A549 (cell line): ENCODE measurements at regions not wholly inside any gene's neighbourhood (a gene's known extent, or its start where the extent isn't known, plus 50 kb on each side); places are given as distances from the start of the nearest gene placed in this dataset.

Experiments
- ATAC-seq, 2 experiments: fragments of 200-7000 bp in 1 of 2; fragments of >200 bp in 1 of 2; cut with Nextera tagmentation in 1 of 2; cut with Tn5 transposase in 1 of 2; 3 replicates each; pipeline versions ENCODE4 v1.8.0 to v1.9.1; 2018 to 2020; ENCODE audit warnings: mild to moderate bottlenecking in 1 of 2, moderate library complexity in 1 of 2
- CTCF ChIA-PET: fragments of 300-600 bp; sonication (Branson Sonifier 250); formaldehyde crosslinking; extraction: SDS; loops from one replicate; lab custom pipeline; 2021; ENCODE audit warnings: antibody characterized with exemption, inconsistent platforms; lab: Yijun Ruan, JAX
- POLR2A ChIA-PET: fragments of 350-600 bp; formaldehyde crosslinking; extraction: SDS; loops from one replicate; lab custom pipeline; 2021; ENCODE audit warnings: antibody characterized with exemption, inconsistent platforms; lab: Yijun Ruan, JAX
- DNase-seq, 2 experiments: peaks; one replicate each; pipeline versions ENCODE4 v3.0.0 to v3.0.0-alpha.2; 2011 to 2016; ENCODE audit warnings: low read depth in 1 of 2, low spot score in 1 of 2
- FAIRE-seq: peaks from 2 replicates; lab custom pipeline; 2011; peaks lifted over from hg19 to GRCh38; lab: Jason Lieb, UNC
- H3K27ac ChIP-seq, 2 experiments: fragments of >200 bp; sonication (Bioruptor Twin); formaldehyde crosslinking; 3 replicates each; pipeline ENCODE4 v1.5.1; 2016 to 2017
- H3K4me1 ChIP-seq: fragments of >200 bp; sonication (Bioruptor Twin); formaldehyde crosslinking; 3 replicates; pipeline ENCODE4 v1.6.1; 2016
- H3K4me2 ChIP-seq: fragments of >200 bp; sonication (Bioruptor Twin); formaldehyde crosslinking; 3 replicates; pipeline ENCODE4 v1.6.1; 2016
- H3K4me3 ChIP-seq: fragments of >200 bp; sonication (Bioruptor Twin); formaldehyde crosslinking; 3 replicates; pipeline ENCODE4 v1.5.1; 2016
- H3K9me3 ChIP-seq: fragments of >200 bp; sonication (Bioruptor Twin); formaldehyde crosslinking; 3 replicates; pipeline ENCODE4 v1.6.1; 2016
- CHD4 ChIP-seq: fragments of 200-600 bp; sonication (generic); IDR thresholded peaks from 2 replicates; pipeline ENCODE4 v1.6.1; 2016; ENCODE audit warnings: antibody characterized with exemption, mild to moderate bottlenecking, borderline replicate concordance
- EHF ChIP-seq: fragments of 250-450 bp; sonication (Bioruptor Pico); IDR thresholded peaks from 2 replicates; pipeline ENCODE4 v1.5.0; 2020; ENCODE audit warnings: mild to moderate bottlenecking
- EP300 ChIP-seq, 2 experiments: fragments of >200 bp; sonication (Bioruptor Twin); formaldehyde crosslinking; IDR thresholded peaks; 2 replicates in 1 of 2; 3 replicates in 1 of 2; pipeline ENCODE4 v1.6.1; 2016 to 2017
- FOXS1 ChIP-seq: fragments of 250-450 bp; sonication (Bioruptor Pico); IDR thresholded peaks from 2 replicates; pipeline ENCODE4 v1.5.0; 2020; ENCODE audit warnings: mild to moderate bottlenecking, moderate library complexity
- HEYL ChIP-seq: fragments of 250-450 bp; sonication (Bioruptor Pico); IDR thresholded peaks from 2 replicates; pipeline ENCODE4 v1.8.0; 2021; ENCODE audit warnings: mild to moderate bottlenecking, moderate library complexity
- JUN ChIP-seq, 2 experiments: fragments of >200 bp; sonication (Bioruptor Twin); formaldehyde crosslinking; IDR thresholded peaks; 2 replicates in 1 of 2; 3 replicates in 1 of 2; pipeline ENCODE4 v1.6.1; 2016 to 2017
- JUNB ChIP-seq: fragments of >200 bp; sonication (Bioruptor Twin); formaldehyde crosslinking; IDR thresholded peaks from 2 replicates; pipeline ENCODE4 v1.6.1; 2016
- KDM1A ChIP-seq: fragments of 200-600 bp; sonication (generic); IDR thresholded peaks from 2 replicates; pipeline ENCODE4 v1.6.1; 2016; ENCODE audit warnings: low read depth, mild to moderate bottlenecking
- MAFK ChIP-seq: fragments of 450-650 bp; IDR thresholded peaks from 2 replicates; pipeline ENCODE4 v1.6.1; 2014; ENCODE audit not compliant: partially characterized antibody
- NFE2L2 ChIP-seq: fragments of 150-350 bp; conservative IDR thresholded peaks from 2 replicates; pipeline ENCODE4 v1.6.1; 2014; ENCODE audit warnings: low read length
- NPAS2 ChIP-seq: fragments of 250-450 bp; sonication (Bioruptor Pico); IDR thresholded peaks from 2 replicates; pipeline ENCODE4 v1.8.0; 2022; ENCODE audit warnings: mild to moderate bottlenecking, moderate library complexity, borderline replicate concordance
- PHF8 ChIP-seq: fragments of 200-600 bp; sonication (generic); IDR thresholded peaks from 2 replicates; pipeline ENCODE4 v1.6.1; 2016; ENCODE audit warnings: low read depth, mild to moderate bottlenecking, antibody characterized with exemption, moderate library complexity, borderline replicate concordance
- RAD21 ChIP-seq, 2 experiments: fragments of >200 bp in 1 of 2; sonication (Bioruptor Twin) in 1 of 2; formaldehyde crosslinking in 1 of 2; IDR thresholded peaks in 1 of 2; conservative IDR thresholded peaks in 1 of 2; 2 replicates in 1 of 2; 3 replicates in 1 of 2; pipeline ENCODE4 v1.6.1; 2012 to 2018; ENCODE audit warnings: inconsistent platforms in 1 of 2
- RFX5 ChIP-seq: fragments of 450-650 bp; IDR thresholded peaks from 2 replicates; pipeline ENCODE4 v1.7.1; 2014; ENCODE audit warnings: antibody characterized with exemption, mild to moderate bottlenecking, moderate library complexity
- RNF2 ChIP-seq: fragments of 200-600 bp; sonication (generic); IDR thresholded peaks from 2 replicates; pipeline ENCODE4 v1.6.1; 2016; ENCODE audit warnings: low read depth, mild to moderate bottlenecking, antibody characterized with exemption, moderate library complexity, borderline replicate concordance
- SMC3 ChIP-seq: fragments of >200 bp; sonication (Bioruptor Twin); formaldehyde crosslinking; IDR thresholded peaks from 3 replicates; pipeline ENCODE4 v1.6.1; 2018; ENCODE audit warnings: inconsistent platforms
- TFCP2L1 ChIP-seq: fragments of 250-450 bp; sonication (Bioruptor Pico); IDR thresholded peaks from 2 replicates; pipeline ENCODE4 v1.5.0; 2021; ENCODE audit warnings: mild to moderate bottlenecking
- WGBS: methylation state at CpG from one replicate; pipeline ENCODE4 v1.1.6; 2017; ENCODE audit errors: missing lambda C conversion rate; 5-methylcytosine and 5-hydroxymethylcytosine counted together
- TF ChIP-seq, protein P1 (sequence below): fragments of 200-600 bp; sonication (generic); IDR thresholded peaks from 2 replicates; pipeline ENCODE4 v1.6.1; 2016; ENCODE audit warnings: antibody characterized with exemption, mild to moderate bottlenecking, moderate library complexity
- TF ChIP-seq, protein P2 (sequence below): fragments of 250-450 bp; sonication (Bioruptor Pico); IDR thresholded peaks from 2 replicates; pipeline ENCODE4 v1.5.0; 2021; ENCODE audit warnings: mild to moderate bottlenecking, moderate library complexity, borderline replicate concordance
- TF ChIP-seq, protein P3 (sequence below): fragments of 150-350 bp; IDR thresholded peaks from 2 replicates; pipeline ENCODE4 v1.6.1; 2014; ENCODE audit warnings: low read depth, mild to moderate bottlenecking, low read length
- TF ChIP-seq, protein P4 (sequence below): fragments of >200 bp; sonication (Bioruptor Twin); formaldehyde crosslinking; IDR thresholded peaks from 2 replicates; pipeline ENCODE4 v1.6.1; 2016
- TF ChIP-seq, protein P5 (sequence below): IDR thresholded peaks from 2 replicates; pipeline ENCODE4 v1.6.1; 2012; ENCODE audit warnings: low read depth, borderline replicate concordance

DNA sequence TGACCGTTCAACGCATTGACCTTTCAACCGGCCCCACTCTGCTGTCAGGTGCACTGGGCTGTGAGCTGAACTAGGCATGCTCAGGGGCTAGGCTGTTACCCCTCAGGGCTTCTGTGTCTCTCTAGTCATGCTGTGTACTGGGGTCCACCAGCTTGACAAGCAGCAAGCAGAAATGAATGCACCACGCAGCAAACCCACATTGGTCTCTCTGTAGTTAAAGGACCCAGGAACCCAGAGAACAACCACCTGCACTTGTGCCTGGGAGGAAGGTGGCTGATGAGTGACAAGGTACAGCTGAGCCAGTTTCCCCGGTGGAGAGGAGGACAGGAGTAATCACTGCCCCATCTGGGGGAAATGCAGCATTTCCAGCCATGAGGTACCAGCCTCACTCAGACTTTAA, 159.9 kb downstream of the USP12 start:
- ChIA-PET CTCF (interaction anchor here (1.0 kb wide), 1 partner anchor 8 kb away, joined by 3 read pairs; no protein-coding TSS in a partner anchor), POLR2A (no interaction called here)
- no peak for DNase-seq
- 81% methylated on average over 5 of the region's 5 CpGs for WGBS
- FAIRE-seq, result no peak
- no peak overlapping the region for H3K4me3 ChIP-seq
- ATAC-seq, result no peak
- H3K9me3 ChIP-seq, result no peaks in the 10 kb centered on the region
- H3K4me1 ChIP-seq, result no peaks in the 10 kb centered on the region
- H3K27ac ChIP-seq, result no peak overlapping the region
- TF ChIP-seq, protein P1, sequence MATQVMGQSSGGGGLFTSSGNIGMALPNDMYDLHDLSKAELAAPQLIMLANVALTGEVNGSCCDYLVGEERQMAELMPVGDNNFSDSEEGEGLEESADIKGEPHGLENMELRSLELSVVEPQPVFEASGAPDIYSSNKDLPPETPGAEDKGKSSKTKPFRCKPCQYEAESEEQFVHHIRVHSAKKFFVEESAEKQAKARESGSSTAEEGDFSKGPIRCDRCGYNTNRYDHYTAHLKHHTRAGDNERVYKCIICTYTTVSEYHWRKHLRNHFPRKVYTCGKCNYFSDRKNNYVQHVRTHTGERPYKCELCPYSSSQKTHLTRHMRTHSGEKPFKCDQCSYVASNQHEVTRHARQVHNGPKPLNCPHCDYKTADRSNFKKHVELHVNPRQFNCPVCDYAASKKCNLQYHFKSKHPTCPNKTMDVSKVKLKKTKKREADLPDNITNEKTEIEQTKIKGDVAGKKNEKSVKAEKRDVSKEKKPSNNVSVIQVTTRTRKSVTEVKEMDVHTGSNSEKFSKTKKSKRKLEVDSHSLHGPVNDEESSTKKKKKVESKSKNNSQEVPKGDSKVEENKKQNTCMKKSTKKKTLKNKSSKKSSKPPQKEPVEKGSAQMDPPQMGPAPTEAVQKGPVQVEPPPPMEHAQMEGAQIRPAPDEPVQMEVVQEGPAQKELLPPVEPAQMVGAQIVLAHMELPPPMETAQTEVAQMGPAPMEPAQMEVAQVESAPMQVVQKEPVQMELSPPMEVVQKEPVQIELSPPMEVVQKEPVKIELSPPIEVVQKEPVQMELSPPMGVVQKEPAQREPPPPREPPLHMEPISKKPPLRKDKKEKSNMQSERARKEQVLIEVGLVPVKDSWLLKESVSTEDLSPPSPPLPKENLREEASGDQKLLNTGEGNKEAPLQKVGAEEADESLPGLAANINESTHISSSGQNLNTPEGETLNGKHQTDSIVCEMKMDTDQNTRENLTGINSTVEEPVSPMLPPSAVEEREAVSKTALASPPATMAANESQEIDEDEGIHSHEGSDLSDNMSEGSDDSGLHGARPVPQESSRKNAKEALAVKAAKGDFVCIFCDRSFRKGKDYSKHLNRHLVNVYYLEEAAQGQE, result no peak
- TF ChIP-seq MAFK, result no peak
- TF ChIP-seq EP300 (IDR thresholded peaks at IDR 0.05), result no peak
- TF ChIP-seq RNF2, result no peak
- TF ChIP-seq, protein P2, sequence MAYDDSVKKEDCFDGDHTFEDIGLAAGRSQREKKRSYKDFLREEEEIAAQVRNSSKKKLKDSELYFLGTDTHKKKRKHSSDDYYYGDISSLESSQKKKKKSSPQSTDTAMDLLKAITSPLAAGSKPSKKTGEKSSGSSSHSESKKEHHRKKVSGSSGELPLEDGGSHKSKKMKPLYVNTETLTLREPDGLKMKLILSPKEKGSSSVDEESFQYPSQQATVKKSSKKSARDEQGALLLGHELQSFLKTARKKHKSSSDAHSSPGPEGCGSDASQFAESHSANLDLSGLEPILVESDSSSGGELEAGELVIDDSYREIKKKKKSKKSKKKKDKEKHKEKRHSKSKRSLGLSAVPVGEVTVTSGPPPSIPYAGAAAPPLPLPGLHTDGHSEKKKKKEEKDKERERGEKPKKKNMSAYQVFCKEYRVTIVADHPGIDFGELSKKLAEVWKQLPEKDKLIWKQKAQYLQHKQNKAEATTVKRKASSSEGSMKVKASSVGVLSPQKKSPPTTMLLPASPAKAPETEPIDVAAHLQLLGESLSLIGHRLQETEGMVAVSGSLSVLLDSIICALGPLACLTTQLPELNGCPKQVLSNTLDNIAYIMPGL (CRISPR knock-in tag), result no peak
- no peak for TF ChIP-seq KDM1A
- no peak for TF ChIP-seq RAD21 (conservative IDR thresholded peaks at IDR 0.05 in 1 of 2, IDR thresholded peaks at IDR 0.05 in 1 of 2)
- TF ChIP-seq CHD4, result no peak
- no peak for TF ChIP-seq JUNB
- TF ChIP-seq EHF (CRISPR knock-in tag), result no peak
- no peak for TF ChIP-seq HEYL (CRISPR knock-in tag)
- H3K4me2 ChIP-seq, result no peak overlapping the region

DNA sequence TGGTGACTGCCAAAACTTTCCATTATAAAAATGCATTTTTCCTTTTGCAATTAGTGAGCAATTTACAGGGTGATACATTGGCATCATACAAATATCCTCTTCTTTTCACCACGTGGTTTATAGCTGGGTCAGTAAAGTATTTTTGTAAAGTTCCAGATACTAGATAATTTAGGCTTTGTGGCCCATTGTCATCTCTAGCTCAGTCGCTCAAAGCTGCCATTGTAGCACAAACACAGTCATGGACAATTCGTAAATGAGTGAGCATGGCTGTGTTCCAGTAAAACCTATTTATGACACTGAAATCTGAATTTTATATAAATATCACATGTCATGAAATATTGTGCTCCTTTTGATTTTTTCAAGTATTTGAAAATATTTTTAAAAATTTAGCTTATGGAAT, 162.9 kb downstream of the USP12 start:
- H3K4me3 ChIP-seq, result no peak overlapping the region
- no peak for FAIRE-seq
- no peak for DNase-seq
- no peak overlapping the region for H3K27ac ChIP-seq
- no peak for TF ChIP-seq FOXS1 (CRISPR knock-in tag)
- no peak for TF ChIP-seq EHF (CRISPR knock-in tag)
- TF ChIP-seq EP300 (IDR thresholded peaks at IDR 0.05), result no peak
- no peak for TF ChIP-seq RNF2
- TF ChIP-seq, all 56 proteins: peak for 0
- ATAC-seq, result no peak
- no peaks in the 10 kb centered on the region for H3K9me3 ChIP-seq
- ChIA-PET POLR2A (no interaction called here), CTCF (interaction anchor here (1.2 to 1.3 kb wide), 2 partner anchors 23 to 195 kb away, joined by 3 to 5 read pairs; no protein-coding TSS in a partner anchor)
- no peak overlapping the region for H3K4me2 ChIP-seq
- WGBS, result 55% methylated on average over 3 of the region's 3 CpGs
- peaks cover 4% of the 10 kb centered on the region; the same call in 1 of the 3 replicates for H3K4me1 ChIP-seq

DNA sequence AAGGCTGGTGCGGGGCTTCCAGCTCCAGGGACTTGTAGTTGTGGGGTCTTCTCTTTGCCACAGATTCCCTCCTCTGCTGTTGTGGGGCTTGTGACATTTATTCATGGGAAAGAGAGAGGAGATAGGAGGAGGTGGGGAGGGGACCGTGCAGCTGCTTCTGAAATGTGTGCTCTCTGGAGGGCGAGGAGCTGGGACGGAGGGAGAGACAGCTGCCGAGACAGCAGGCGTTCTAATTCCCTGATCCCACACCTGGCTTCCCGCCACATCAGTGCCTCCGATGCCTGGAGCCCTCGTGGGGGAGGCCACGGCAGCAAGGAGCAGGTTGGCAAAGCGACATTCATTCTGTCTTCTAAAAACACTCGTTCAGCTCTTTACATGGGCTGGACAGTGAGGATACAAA, 164.4 kb downstream of the USP12 start:
- TF ChIP-seq PHF8 (no peak), SMC3 (no peak), TFCP2L1 (CRISPR knock-in tag) (no peak), JUN (IDR thresholded peaks at IDR 0.05) (no peak), NPAS2 (CRISPR knock-in tag) (no peak), RFX5 (no peak), EHF (CRISPR knock-in tag) (no peak), NFE2L2 (no peak)
- TF ChIP-seq, protein P3, sequence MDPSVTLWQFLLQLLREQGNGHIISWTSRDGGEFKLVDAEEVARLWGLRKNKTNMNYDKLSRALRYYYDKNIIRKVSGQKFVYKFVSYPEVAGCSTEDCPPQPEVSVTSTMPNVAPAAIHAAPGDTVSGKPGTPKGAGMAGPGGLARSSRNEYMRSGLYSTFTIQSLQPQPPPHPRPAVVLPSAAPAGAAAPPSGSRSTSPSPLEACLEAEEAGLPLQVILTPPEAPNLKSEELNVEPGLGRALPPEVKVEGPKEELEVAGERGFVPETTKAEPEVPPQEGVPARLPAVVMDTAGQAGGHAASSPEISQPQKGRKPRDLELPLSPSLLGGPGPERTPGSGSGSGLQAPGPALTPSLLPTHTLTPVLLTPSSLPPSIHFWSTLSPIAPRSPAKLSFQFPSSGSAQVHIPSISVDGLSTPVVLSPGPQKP, result no peak
- TF ChIP-seq, protein P4, sequence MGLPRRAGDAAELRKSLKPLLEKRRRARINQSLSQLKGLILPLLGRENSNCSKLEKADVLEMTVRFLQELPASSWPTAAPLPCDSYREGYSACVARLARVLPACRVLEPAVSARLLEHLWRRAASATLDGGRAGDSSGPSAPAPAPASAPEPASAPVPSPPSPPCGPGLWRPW, result no peak
- TF ChIP-seq, protein P5, sequence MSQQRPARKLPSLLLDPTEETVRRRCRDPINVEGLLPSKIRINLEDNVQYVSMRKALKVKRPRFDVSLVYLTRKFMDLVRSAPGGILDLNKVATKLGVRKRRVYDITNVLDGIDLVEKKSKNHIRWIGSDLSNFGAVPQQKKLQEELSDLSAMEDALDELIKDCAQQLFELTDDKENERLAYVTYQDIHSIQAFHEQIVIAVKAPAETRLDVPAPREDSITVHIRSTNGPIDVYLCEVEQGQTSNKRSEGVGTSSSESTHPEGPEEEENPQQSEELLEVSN, result no peak

More for the DNA sequence above, 164.4 kb downstream of the USP12 start:
- Histone ChIP-seq H3K4me1 (peaks cover 4% of the 10 kb centered on the region; the same call in 1 of the 3 replicates), H3K9me3 (no peaks in the 10 kb centered on the region), H3K4me2 (peak overlapping the region; percentile 83), H3K27ac (peak overlapping the region in 1 of 2 experiments; percentile 67; a peak in 3 of 6 replicates), H3K4me3 (no peak overlapping the region)
- DNase-seq, result no peak
- 85% methylated on average over 11 of the region's 12 CpGs for WGBS
- FAIRE-seq, result no peak
- no peak for ATAC-seq
- CTCF ChIA-PET, result interaction anchor here (1.0 to 2.0 kb wide), 2 partner anchors 13 to 279 kb away, joined by 3 to 4 read pairs; no protein-coding TSS in a partner anchor
- POLR2A ChIA-PET, result no interaction called here
